ENCODE measurements at regions not wholly inside any gene's neighbourhood (a gene's known extent, or its start where the extent isn't known, plus 50 kb on each side); places are given as distances from the start of the nearest gene placed in this dataset.

- no peaks in the 10 kb centered on the region for H3K79me1 ChIP-seq (ENCODE audit: low read depth, low read length)
- CTCF ChIA-PET (ENCODE audit: partially characterized antibody) = interaction anchor here (0.7 kb wide), 1 partner anchor 10 kb away, joined by 3 read pairs; no protein-coding TSS in a partner anchor
- H3K56ac ChIP-seq (replicated peaks; ENCODE audit: insufficient read length, low read depth, low read length) = no peak overlapping the region
- no peak overlapping the region for H3K23ac ChIP-seq (ENCODE audit: insufficient read length)
- H2BK20ac ChIP-seq (ENCODE audit: low read length) = no peak overlapping the region
- H3K4ac ChIP-seq (replicated peaks; ENCODE audit: insufficient read length, low read depth, low read length) = no peak overlapping the region
- H3K4me1 ChIP-seq (replicated peaks in 1 of 4; ENCODE audit: control insufficient read depth in 3 of 4, insufficient read depth in 4 of 4, low read length in 3 of 4) = peaks cover 3 to 14% (median 9%) of the 10 kb centered on the region in 4 experiments; a peak in 6 of 7 replicates
- WGBS, 2 experiments (ENCODE audit: extremely low coverage in 1 of 2, insufficient coverage in 1 of 2, insufficient read length in 1 of 2, insufficient replicate concordance in 2 of 2, low coverage in 1 of 2, low lambda C conversion rate in 2 of 2, missing lambda C conversion rate in 1 of 2) = 80% methylated on average over 9 of the region's 9 CpGs; no CpG with 5 or more reads in 1 of the 2 experiments
- H4K8ac ChIP-seq (ENCODE audit: extremely low read depth, insufficient read depth, low read length) = no peak overlapping the region
- H2BK120ac ChIP-seq (replicated peaks; ENCODE audit: low read depth, low read length) = no peak overlapping the region
- H2BK15ac ChIP-seq (ENCODE audit: low read length) = peak overlapping the region; percentile 51
- no peaks in the 10 kb centered on the region for H3K36me3 ChIP-seq (ENCODE audit: control insufficient read depth in 2 of 4, insufficient read depth in 4 of 4, low read length in 3 of 4)
- H3K9me3 ChIP-seq (ENCODE audit: insufficient read depth in 2 of 2, low read depth in 1 of 2, low read length in 1 of 2) = peaks cover 10 to 15% of the 10 kb centered on the region in 2 experiments
- H4K20me1 ChIP-seq (replicated peaks in 1 of 2; ENCODE audit: control insufficient read depth in 1 of 2, insufficient read depth in 2 of 2, low read length in 2 of 2) = no peaks in the 10 kb centered on the region
- peak overlapping the region; percentile 17; the same call in 1 of the 2 replicates for H3K18ac ChIP-seq (ENCODE audit: extremely low read depth, low read length)
- no peak overlapping the region for H4K5ac ChIP-seq (ENCODE audit: insufficient read length, low read depth, low read length)
- DNase-seq (ENCODE audit: low read depth in 1 of 2, low spot score in 2 of 2) = no peak
- no peaks in the 10 kb centered on the region for H3K27me3 ChIP-seq (replicated peaks in 1 of 4; ENCODE audit: control insufficient read depth in 3 of 4, extremely low read depth in 1 of 4, insufficient read depth in 3 of 4, low read length in 3 of 4)
- no peaks in the 10 kb centered on the region for H3K79me2 ChIP-seq (ENCODE audit: control insufficient read depth in 1 of 2, insufficient read depth in 2 of 2, low read length in 2 of 2)
- H3K23me2 ChIP-seq (ENCODE audit: low read depth, low read length) = no peaks in the 10 kb centered on the region
- POLR2A ChIA-PET (ENCODE audit: partially characterized antibody) = no interaction called here
- H3K4me3 ChIP-seq (ENCODE audit: extremely low read depth in 1 of 4, insufficient read depth in 2 of 4, low read depth in 3 of 4, low read length in 4 of 4) = no peak overlapping the region
- no peak overlapping the region for H3K4me2 ChIP-seq (ENCODE audit: insufficient read depth in 1 of 2, low read depth in 2 of 2, low read length in 2 of 2)
- no peak overlapping the region for H3K9ac ChIP-seq (replicated peaks in 1 of 4; ENCODE audit: extremely low read depth in 1 of 4, low read depth in 3 of 4, low read length in 3 of 4)
- TF ChIP-seq E2F6 (IDR thresholded peaks at IDR 0.05) = no peak
- TF ChIP-seq FOSL1 (IDR thresholded peaks at IDR 0.05; ENCODE audit: insufficient read depth, low read depth, low read length) = no peak
- TF ChIP-seq CREB1 (IDR thresholded peaks at IDR 0.05) = no peak
- no peak for TF ChIP-seq CHD2 (IDR thresholded peaks at IDR 0.05; ENCODE audit: low read length)
- no peak for TF ChIP-seq POU5F1 (IDR thresholded peaks at IDR 0.05; ENCODE audit: low read depth, low read length)
- no peak for TF ChIP-seq TBP (IDR thresholded peaks at IDR 0.05; ENCODE audit: low read depth, low read length)
- no peak for TF ChIP-seq EGR1 (IDR thresholded peaks at IDR 0.05; ENCODE audit: borderline replicate concordance, low read depth, low read length)
- TF ChIP-seq RBBP5 (IDR thresholded peaks at IDR 0.05; ENCODE audit: borderline replicate concordance, low read depth, low read length) = no peak
- TF ChIP-seq SP1 (IDR thresholded peaks at IDR 0.05; ENCODE audit: low read depth, low read length) = no peak
- TF ChIP-seq SIRT6 (IDR thresholded peaks at IDR 0.05; ENCODE audit: low read length) = no peak
- no peak overlapping the region; the same call in 1 of the 2 replicates for H2BK5ac ChIP-seq (ENCODE audit: low read depth, low read length)
- H2BK12ac ChIP-seq (ENCODE audit: low read depth, low read length) = no peak overlapping the region; the same call in 1 of the 2 replicates
- no peak for FAIRE-seq
- H3K27ac ChIP-seq (ENCODE audit: low read depth, low read length) = no peak overlapping the region
- peak overlapping the region; percentile 52; the same call in 1 of the 2 replicates for H2AFZ ChIP-seq (ENCODE audit: low read length)
- no peak overlapping the region for H3K14ac ChIP-seq (ENCODE audit: insufficient read length)
- H4K91ac ChIP-seq (replicated peaks; ENCODE audit: insufficient read length, low read length) = peak overlapping the region; percentile 45
- no peak overlapping the region for H2AK5ac ChIP-seq (ENCODE audit: low read depth, low read length)
Observed at GRCh38 chr21:40924641-40925040, 77.7 kb upstream of the DSCAM start.

All from H1 (cell line).